Dendritic cell treated with granulocyte-macrophage colony-stimulating factor and Interleukin-4, amounts not matched to agents 40 ng/mL and 50 ng/mL, for 4 days (primary cell): ENCODE measurements at regions not wholly inside any gene's neighbourhood (a gene's known extent, or its start where the extent isn't known, plus 50 kb on each side); places are given as distances from the start of the nearest gene placed in this dataset.

Experiments used
- H3K27ac Mint-ChIP-seq: one replicate; pipeline ENCODE4 v1.8.0; 2022; ENCODE audit warnings: mild to moderate bottlenecking, mixed read lengths
- H3K27me3 Mint-ChIP-seq: one replicate; pipeline ENCODE4 v1.8.0; 2022; ENCODE audit warnings: mild to moderate bottlenecking, mixed read lengths
- H3K36me3 Mint-ChIP-seq: one replicate; pipeline ENCODE4 v1.8.0; 2022; ENCODE audit warnings: low read depth, mixed read lengths
- H3K4me1 Mint-ChIP-seq: one replicate; pipeline ENCODE4 v1.8.0; 2022; ENCODE audit warnings: low read depth, mixed read lengths
- H3K4me3 Mint-ChIP-seq: one replicate; pipeline ENCODE4 v1.8.0; 2022; ENCODE audit warnings: mild to moderate bottlenecking, moderate library complexity, mixed read lengths
- H3K9me3 Mint-ChIP-seq: one replicate; pipeline ENCODE4 v1.8.0; 2022; ENCODE audit warnings: mixed read lengths
- intact Hi-C: fragments of 100-400 bp; cut with micrococcal nuclease; formaldehyde crosslinking; loops from one replicate; pipeline ENCODE4 v1.15.0; 2022

GRCh38 chr3:188095431-188095830 lies 58.5 kb upstream of the LPP start:
- Mint-ChIP-seq H3K27me3 (peaks cover 3% of the 10 kb centered on the region), H3K27ac (no peak overlapping the region), H3K4me1 (peaks cover 14% of the 10 kb centered on the region), H3K9me3 (peaks cover 10% of the 10 kb centered on the region), H3K36me3 (no peaks in the 10 kb centered on the region), H3K4me3 (no peak overlapping the region)
- intact Hi-C loops = no loop called here

- Mint-ChIP-seq H3K4me1 (peaks cover 14% of the 10 kb centered on the region), H3K36me3 (no peaks in the 10 kb centered on the region), H3K4me3 (no peak overlapping the region), H3K27ac (no peak overlapping the region), H3K9me3 (peaks cover 23% of the 10 kb centered on the region), H3K27me3 (peaks cover 3% of the 10 kb centered on the region)
- intact Hi-C loops = no loop called here
These were observed 56.2 kb upstream of the LPP start for GRCh38 chr3:188097791-188098190.

- intact Hi-C loops = no loop called here
- Mint-ChIP-seq H3K9me3 (peaks cover 23% of the 10 kb centered on the region), H3K27ac (no peak overlapping the region), H3K27me3 (peaks cover 5% of the 10 kb centered on the region), H3K4me1 (peaks cover 14% of the 10 kb centered on the region), H3K4me3 (no peak overlapping the region), H3K36me3 (no peaks in the 10 kb centered on the region)
These were observed 54.0 kb upstream of the LPP start for GRCh38 chr3:188099907-188100306.

DNA sequence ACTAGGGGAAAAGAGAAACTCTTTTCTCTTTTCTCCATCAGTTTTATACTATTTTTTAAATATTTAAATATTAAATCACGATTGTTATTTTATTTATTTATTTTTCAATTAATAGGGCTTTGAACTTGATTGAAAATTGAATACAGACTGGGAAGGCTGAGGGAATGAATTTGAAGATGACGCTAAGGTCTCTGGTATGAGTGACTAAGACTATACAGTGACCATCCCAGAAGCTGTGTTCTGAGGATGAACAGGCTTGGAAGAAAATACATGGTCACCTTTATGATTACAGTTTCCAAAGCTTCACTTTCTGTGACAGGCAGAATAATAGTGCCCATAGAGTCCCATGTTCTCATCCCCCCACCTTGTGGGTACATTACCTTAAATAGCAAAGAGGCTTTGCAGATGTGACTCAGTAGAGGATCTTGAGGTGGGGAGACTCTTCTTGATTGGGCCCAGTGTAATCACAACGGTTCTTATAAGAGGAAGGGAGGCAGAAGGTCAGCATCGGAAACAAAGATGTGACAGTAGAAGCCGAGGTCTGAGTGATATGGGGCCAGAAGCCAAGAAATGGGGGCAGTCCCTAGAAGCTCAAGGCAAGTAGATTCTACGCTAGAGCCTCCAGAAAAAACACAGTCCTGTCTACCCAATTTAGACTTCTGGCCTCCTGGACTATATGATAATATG lies 51.0 kb upstream of the LPP start:
- intact Hi-C loops = no loop called here
- peaks cover 15% of the 10 kb centered on the region for H3K27me3 Mint-ChIP-seq
- no peaks in the 10 kb centered on the region for H3K36me3 Mint-ChIP-seq
- H3K4me1 Mint-ChIP-seq = peaks cover 7% of the 10 kb centered on the region
- peaks cover 23% of the 10 kb centered on the region for H3K9me3 Mint-ChIP-seq
- no peak overlapping the region for H3K27ac Mint-ChIP-seq
- H3K4me3 Mint-ChIP-seq = no peak overlapping the region

GRCh38 chr3:188104050-188104449 lies 49.9 kb upstream of the LPP start:
- Mint-ChIP-seq H3K27ac (no peak overlapping the region), H3K4me1 (no peaks in the 10 kb centered on the region), H3K9me3 (peaks cover 23% of the 10 kb centered on the region), H3K27me3 (peaks cover 15% of the 10 kb centered on the region), H3K4me3 (no peak overlapping the region), H3K36me3 (no peaks in the 10 kb centered on the region)
- intact Hi-C loops = no loop called here
